NCI-H524 (cell line): ENCODE measurements at regions not wholly inside any gene's neighbourhood (a gene's known extent, or its start where the extent isn't known, plus 50 kb on each side); places are given as distances from the start of the nearest gene placed in this dataset.
"Not testable (repeated sequence)": the region's sequence is repeated elsewhere in the genome, so short reads cannot be mapped to it uniquely, and the experiment has no call there.

Experiments used
- DNase-seq, 2 experiments: peaks; one replicate each; lab custom pipeline; 2025; lab: John Stamatoyannopoulos, UW

- DNase-seq: no peak
Observed at GRCh38 chr18:73535990-73536389, 611.6 kb downstream of the FBXO15 start.

GRCh38 chr18:73535189-73535588 is 612.4 kb downstream of the FBXO15 start:
- no peak for DNase-seq

GRCh38 chr18:73531601-73532000 is 616.0 kb downstream of the FBXO15 start:
- DNase-seq: no peak

- no peak for DNase-seq
Observed at GRCh38 chr18:73528066-73528465, 619.6 kb downstream of the FBXO15 start.

- no peak for DNase-seq
Observed at GRCh38 chr18:73520229-73520628, 627.4 kb downstream of the FBXO15 start.

GRCh38 chr18:73516056-73516455 is 631.6 kb downstream of the FBXO15 start:
- not testable (repeated sequence) for DNase-seq

- no peak for DNase-seq
Observed at GRCh38 chr18:73514449-73514848, 633.2 kb downstream of the FBXO15 start.

- no peak for DNase-seq
Observed at GRCh38 chr18:73511771-73512503, 635.7 kb downstream of the FBXO15 start.

- DNase-seq: no peak
Observed at GRCh38 chr18:73509460-73509859, 638.2 kb downstream of the FBXO15 start.

- no peak for DNase-seq
Observed at GRCh38 chr18:73503326-73503725, 635.5 kb upstream of the NETO1 start.

- no peak for DNase-seq
Observed at GRCh38 chr18:73487966-73488365, 620.2 kb upstream of the NETO1 start.

GRCh38 chr18:73485166-73485565 is 617.4 kb upstream of the NETO1 start:
- DNase-seq: no peak

- no peak for DNase-seq
Observed at GRCh38 chr18:73482901-73483300, 615.1 kb upstream of the NETO1 start.

GRCh38 chr18:73479477-73479876 is 611.7 kb upstream of the NETO1 start:
- no peak for DNase-seq

GRCh38 chr18:73478191-73478590 is 610.4 kb upstream of the NETO1 start:
- DNase-seq: no peak

GRCh38 chr18:73476031-73476430 is 608.2 kb upstream of the NETO1 start:
- no peak for DNase-seq

GRCh38 chr18:73462092-73462491 is 594.3 kb upstream of the NETO1 start:
- DNase-seq: no peak

GRCh38 chr18:73461780-73462059 is 593.9 kb upstream of the NETO1 start:
- no peak for DNase-seq

- no peak for DNase-seq
Observed at GRCh38 chr18:73461038-73461779, 593.4 kb upstream of the NETO1 start.

- no peak for DNase-seq
Observed at GRCh38 chr18:73458186-73458964, 590.6 kb upstream of the NETO1 start.

- DNase-seq: no peak
Observed at GRCh38 chr18:73456643-73457042, 588.9 kb upstream of the NETO1 start.

- DNase-seq: no peak
Observed at GRCh38 chr18:73452866-73453265, 585.1 kb upstream of the NETO1 start.

GRCh38 chr18:73446502-73446901 is 578.7 kb upstream of the NETO1 start:
- DNase-seq: no peak
